Ishikawa (cell line): ENCODE measurements at regions not wholly inside any gene's neighbourhood (a gene's known extent, or its start where the extent isn't known, plus 50 kb on each side); places are given as distances from the start of the nearest gene placed in this dataset.

ENCODE experiments used
- CEBPB ChIP-seq: IDR thresholded peaks from 2 replicates; pipeline ENCODE4 v1.6.1; 2012
- CREB1 ChIP-seq: IDR thresholded peaks from 2 replicates; pipeline ENCODE4 v1.6.1; 2012; ENCODE audit warnings: low read depth
- EGR1 ChIP-seq: IDR thresholded peaks from 2 replicates; pipeline ENCODE4 v1.6.1; 2012
- EP300 ChIP-seq: IDR thresholded peaks from 2 replicates; pipeline ENCODE4 v1.6.1; 2012; ENCODE audit warnings: borderline replicate concordance
- FOXM1 ChIP-seq: IDR thresholded peaks from 2 replicates; pipeline ENCODE4 v1.6.1; 2012; ENCODE audit warnings: low read depth, borderline replicate concordance
- MAX ChIP-seq: IDR thresholded peaks from 2 replicates; pipeline ENCODE4 v1.6.1; 2012
- RAD21 ChIP-seq: IDR thresholded peaks from 2 replicates; pipeline ENCODE4 v1.6.1; 2012; ENCODE audit warnings: low read depth
- TAF1 ChIP-seq: IDR thresholded peaks from 2 replicates; pipeline ENCODE4 v1.6.1; 2012; ENCODE audit warnings: low read depth, mild to moderate bottlenecking
- TCF12 ChIP-seq: IDR thresholded peaks from 2 replicates; pipeline ENCODE4 v1.6.1; 2012; ENCODE audit warnings: low read depth
- TEAD4 ChIP-seq: IDR thresholded peaks from 2 replicates; pipeline ENCODE4 v1.6.1; 2012
- USF1 ChIP-seq: IDR thresholded peaks from 2 replicates; pipeline ENCODE4 v1.6.1; 2012
- ZBTB7A ChIP-seq: IDR thresholded peaks from 2 replicates; pipeline ENCODE4 v1.6.1; 2012; ENCODE audit warnings: low read depth
- TF ChIP-seq, protein P1 (sequence below): IDR thresholded peaks from 2 replicates; pipeline ENCODE4 v1.6.1; 2012; ENCODE audit warnings: low read depth, mild to moderate bottlenecking

DNA sequence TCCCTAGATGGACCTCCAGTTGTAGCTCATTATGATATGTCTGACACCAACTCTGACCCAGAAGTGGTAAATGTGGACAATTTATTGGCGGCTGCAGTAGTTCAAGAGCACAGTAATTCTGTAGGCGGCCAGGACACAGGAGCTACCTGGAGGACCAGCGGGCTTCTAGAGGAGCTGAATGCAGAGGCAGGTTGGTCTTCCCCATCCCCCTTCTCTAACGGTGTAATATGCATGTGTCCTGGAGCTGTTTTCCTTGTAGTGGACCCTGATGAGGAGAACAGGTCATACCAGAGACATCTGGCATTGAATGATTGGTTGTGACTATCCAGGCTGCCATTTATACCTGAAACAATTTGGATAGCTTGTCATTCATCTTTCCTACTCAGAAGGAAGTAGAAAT, 135.8 kb downstream of the HAUS1 start:
- no peak for TF ChIP-seq CREB1
- TF ChIP-seq FOXM1: no peak
- TF ChIP-seq, protein P1, sequence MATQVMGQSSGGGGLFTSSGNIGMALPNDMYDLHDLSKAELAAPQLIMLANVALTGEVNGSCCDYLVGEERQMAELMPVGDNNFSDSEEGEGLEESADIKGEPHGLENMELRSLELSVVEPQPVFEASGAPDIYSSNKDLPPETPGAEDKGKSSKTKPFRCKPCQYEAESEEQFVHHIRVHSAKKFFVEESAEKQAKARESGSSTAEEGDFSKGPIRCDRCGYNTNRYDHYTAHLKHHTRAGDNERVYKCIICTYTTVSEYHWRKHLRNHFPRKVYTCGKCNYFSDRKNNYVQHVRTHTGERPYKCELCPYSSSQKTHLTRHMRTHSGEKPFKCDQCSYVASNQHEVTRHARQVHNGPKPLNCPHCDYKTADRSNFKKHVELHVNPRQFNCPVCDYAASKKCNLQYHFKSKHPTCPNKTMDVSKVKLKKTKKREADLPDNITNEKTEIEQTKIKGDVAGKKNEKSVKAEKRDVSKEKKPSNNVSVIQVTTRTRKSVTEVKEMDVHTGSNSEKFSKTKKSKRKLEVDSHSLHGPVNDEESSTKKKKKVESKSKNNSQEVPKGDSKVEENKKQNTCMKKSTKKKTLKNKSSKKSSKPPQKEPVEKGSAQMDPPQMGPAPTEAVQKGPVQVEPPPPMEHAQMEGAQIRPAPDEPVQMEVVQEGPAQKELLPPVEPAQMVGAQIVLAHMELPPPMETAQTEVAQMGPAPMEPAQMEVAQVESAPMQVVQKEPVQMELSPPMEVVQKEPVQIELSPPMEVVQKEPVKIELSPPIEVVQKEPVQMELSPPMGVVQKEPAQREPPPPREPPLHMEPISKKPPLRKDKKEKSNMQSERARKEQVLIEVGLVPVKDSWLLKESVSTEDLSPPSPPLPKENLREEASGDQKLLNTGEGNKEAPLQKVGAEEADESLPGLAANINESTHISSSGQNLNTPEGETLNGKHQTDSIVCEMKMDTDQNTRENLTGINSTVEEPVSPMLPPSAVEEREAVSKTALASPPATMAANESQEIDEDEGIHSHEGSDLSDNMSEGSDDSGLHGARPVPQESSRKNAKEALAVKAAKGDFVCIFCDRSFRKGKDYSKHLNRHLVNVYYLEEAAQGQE: no peak
- no peak for TF ChIP-seq EP300
- TF ChIP-seq RAD21: no peak
- no peak for TF ChIP-seq TEAD4
- TF ChIP-seq USF1: no peak
- no peak for TF ChIP-seq CEBPB
- TF ChIP-seq MAX: no peak
- no peak for TF ChIP-seq ZBTB7A
- TF ChIP-seq TAF1: no peak
- no peak for TF ChIP-seq TCF12
- TF ChIP-seq EGR1: no peak
